ENCODE measurements at regions not wholly inside any gene's neighbourhood (a gene's known extent, or its start where the extent isn't known, plus 50 kb on each side); places are given as distances from the start of the nearest gene placed in this dataset.
A peak's percentile ranks its signal among the peaks of the same experiment; 100 is the strongest.

GRCh38 chr10:78401624-78402367, 368.1 kb downstream of the RPS24 start:
- DNase-seq, result no peak

GRCh38 chr10:78402591-78402990, 368.9 kb downstream of the RPS24 start:
- DNase-seq, result no peak

- DNase-seq, result no peak
These were observed 370.1 kb downstream of the RPS24 start for GRCh38 chr10:78403781-78404180.

- no peak for DNase-seq
These were observed 370.6 kb downstream of the RPS24 start for GRCh38 chr10:78404296-78404695.

GRCh38 chr10:78405231-78405630, 371.6 kb downstream of the RPS24 start:
- DNase-seq, result no peak

GRCh38 chr10:78405736-78406135, 372.1 kb downstream of the RPS24 start:
- no peak for DNase-seq

GRCh38 chr10:78406648-78407008, 373.0 kb downstream of the RPS24 start:
- no peak for DNase-seq

- peak in 3 of 5 experiments; percentile 37 to 82 (median 44) for DNase-seq
These were observed 373.5 kb downstream of the RPS24 start for GRCh38 chr10:78407009-78407711.

GRCh38 chr10:78407966-78408365, 374.3 kb downstream of the RPS24 start:
- no peak for DNase-seq

- no peak for DNase-seq
These were observed 375.2 kb downstream of the RPS24 start for GRCh38 chr10:78408671-78409472.

GRCh38 chr10:78410046-78410965, 376.6 kb downstream of the RPS24 start:
- DNase-seq, result no peak

- no peak for DNase-seq
These were observed 378.1 kb downstream of the RPS24 start for GRCh38 chr10:78411716-78412115.

GRCh38 chr10:78412605-78413004, 378.9 kb downstream of the RPS24 start:
- DNase-seq, result no peak

- no peak for DNase-seq
These were observed 379.7 kb downstream of the RPS24 start for GRCh38 chr10:78413076-78414055.

- no peak for DNase-seq
These were observed 380.7 kb downstream of the RPS24 start for GRCh38 chr10:78414380-78414779.

- DNase-seq, result no peak
These were observed 381.4 kb downstream of the RPS24 start for GRCh38 chr10:78415111-78415510.

GRCh38 chr10:78416031-78417011, 382.7 kb downstream of the RPS24 start:
- no peak for DNase-seq

GRCh38 chr10:78417425-78418370, 384.0 kb downstream of the RPS24 start:
- DNase-seq, result no peak
